ENCODE measurements at regions not wholly inside any gene's neighbourhood (a gene's known extent, or its start where the extent isn't known, plus 50 kb on each side); places are given as distances from the start of the nearest gene placed in this dataset.

DNA sequence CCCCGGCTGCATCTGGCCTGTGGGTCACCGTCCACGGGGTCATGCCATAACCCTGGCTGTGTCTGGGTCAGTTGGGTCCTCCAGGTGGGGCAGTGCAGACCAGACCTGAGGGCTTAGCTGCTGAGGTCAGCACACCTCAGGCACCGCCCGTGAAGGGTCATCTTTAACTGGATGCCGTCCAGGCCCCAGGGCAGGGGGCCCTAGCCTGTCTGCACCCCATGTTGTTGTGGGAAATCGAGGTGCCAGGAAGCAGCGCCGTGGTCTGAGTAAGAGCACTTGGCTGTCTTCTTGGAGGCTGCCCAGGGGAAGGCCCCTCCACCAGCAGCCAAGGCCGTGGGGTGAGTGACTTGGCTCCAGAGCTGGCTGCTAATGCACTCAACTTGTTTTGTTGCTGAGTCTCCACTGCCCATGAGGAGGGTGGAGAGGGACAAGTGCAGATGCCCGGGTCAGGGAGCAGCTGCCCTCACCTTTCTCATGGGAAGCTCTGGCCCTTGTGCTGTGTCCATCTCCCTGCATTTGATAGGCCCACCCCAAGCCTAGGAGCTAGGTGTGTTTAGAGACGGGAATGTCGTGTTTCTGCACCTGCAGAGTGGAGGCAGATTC lies 317.2 kb downstream of the TMEM121 start:
- no peak overlapping the region for H3K4me3 ChIP-seq (ENCODE audit: low read depth, low read length)
- TF ChIP-seq, protein P1, sequence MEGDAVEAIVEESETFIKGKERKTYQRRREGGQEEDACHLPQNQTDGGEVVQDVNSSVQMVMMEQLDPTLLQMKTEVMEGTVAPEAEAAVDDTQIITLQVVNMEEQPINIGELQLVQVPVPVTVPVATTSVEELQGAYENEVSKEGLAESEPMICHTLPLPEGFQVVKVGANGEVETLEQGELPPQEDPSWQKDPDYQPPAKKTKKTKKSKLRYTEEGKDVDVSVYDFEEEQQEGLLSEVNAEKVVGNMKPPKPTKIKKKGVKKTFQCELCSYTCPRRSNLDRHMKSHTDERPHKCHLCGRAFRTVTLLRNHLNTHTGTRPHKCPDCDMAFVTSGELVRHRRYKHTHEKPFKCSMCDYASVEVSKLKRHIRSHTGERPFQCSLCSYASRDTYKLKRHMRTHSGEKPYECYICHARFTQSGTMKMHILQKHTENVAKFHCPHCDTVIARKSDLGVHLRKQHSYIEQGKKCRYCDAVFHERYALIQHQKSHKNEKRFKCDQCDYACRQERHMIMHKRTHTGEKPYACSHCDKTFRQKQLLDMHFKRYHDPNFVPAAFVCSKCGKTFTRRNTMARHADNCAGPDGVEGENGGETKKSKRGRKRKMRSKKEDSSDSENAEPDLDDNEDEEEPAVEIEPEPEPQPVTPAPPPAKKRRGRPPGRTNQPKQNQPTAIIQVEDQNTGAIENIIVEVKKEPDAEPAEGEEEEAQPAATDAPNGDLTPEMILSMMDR (conservative IDR thresholded peaks at IDR 0.05; ENCODE audit: low read depth, low read length): no peak
- DNase-seq (ENCODE audit: low read depth): no peak

DNA sequence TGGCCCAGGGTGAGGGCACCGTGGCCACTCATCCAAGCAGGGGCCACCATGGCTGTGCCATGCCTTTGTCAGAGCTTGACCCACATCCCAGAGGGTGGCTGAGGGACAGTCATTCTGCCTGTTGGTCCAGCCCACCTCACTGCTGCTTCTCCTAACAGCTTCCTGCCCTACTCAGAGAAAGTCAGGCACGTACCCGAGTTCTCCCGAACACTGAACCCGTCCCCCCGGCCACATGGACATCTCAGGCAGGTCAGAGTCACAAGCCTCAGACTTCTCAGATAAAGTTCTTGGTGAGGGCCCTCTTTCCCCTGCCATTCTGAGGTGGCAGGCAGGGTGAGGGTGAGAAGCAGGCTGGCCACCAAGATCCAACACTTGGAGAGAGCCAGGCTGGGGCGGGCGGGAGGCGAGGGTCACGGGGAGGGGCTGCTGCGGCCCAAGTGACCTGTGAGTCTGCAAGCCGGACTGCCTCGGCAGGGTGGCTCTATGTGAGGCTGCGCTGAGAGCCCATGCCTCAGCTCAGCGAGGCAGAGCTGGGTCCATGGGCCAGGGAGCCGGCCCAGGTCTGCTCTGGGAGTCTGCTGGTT lies 317.8 kb downstream of the TMEM121 start:
- TF ChIP-seq, protein P1 (conservative IDR thresholded peaks at IDR 0.05; ENCODE audit: low read depth, low read length): no peak
- H3K4me3 ChIP-seq (ENCODE audit: low read depth, low read length): no peak overlapping the region
- DNase-seq (ENCODE audit: low read depth): no peak

DNA sequence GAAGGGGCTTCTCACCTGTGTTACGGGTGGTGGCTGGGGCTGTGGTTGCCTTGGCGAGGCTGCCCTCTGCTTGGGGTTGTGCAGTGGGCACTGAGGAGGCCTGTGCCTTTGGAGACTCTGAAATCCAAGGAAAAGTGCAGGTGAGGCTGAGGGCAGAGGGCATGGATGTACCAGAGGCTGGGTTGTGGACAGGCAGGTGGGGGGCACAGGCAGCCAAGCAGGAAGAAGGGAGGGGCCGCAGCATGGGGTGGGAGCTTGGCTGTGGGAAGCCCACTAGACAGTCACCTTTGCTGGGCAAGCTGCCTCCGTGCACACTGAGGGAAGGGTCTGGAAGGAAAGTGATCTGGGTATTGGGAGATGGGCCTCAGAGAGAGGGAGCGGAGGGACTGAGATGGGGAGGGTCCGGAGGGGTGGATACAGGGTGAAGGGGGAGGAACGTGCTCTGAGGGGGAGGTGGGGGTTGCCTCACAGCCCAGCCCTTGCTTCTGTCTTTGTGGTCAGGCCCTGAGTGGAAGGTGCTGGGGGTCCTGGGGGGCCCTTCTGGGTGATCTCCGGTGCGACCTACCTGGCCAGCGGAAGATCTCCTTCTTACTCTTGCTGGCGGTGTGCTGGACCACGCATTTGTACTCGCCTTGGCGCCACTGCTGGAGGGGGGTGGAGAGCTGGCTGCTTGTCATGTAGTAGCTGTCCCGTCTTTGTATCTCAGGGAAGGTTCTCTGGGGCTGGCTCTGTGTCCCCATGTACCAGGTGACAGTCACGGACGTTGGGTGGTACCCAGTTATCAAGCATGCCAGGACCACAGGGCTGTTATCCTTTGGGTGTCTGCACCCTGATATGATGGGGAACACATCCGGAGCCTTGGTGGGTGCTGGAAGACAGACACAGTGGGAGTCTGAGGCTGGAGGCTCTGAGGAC lies 318.7 kb downstream of the TMEM121 start:
- TF ChIP-seq, protein P1 (conservative IDR thresholded peaks at IDR 0.05; ENCODE audit: low read depth, low read length): no peak
- H3K4me3 ChIP-seq (ENCODE audit: low read depth, low read length): no peak overlapping the region
- no peak for DNase-seq (ENCODE audit: low read depth)

DNA sequence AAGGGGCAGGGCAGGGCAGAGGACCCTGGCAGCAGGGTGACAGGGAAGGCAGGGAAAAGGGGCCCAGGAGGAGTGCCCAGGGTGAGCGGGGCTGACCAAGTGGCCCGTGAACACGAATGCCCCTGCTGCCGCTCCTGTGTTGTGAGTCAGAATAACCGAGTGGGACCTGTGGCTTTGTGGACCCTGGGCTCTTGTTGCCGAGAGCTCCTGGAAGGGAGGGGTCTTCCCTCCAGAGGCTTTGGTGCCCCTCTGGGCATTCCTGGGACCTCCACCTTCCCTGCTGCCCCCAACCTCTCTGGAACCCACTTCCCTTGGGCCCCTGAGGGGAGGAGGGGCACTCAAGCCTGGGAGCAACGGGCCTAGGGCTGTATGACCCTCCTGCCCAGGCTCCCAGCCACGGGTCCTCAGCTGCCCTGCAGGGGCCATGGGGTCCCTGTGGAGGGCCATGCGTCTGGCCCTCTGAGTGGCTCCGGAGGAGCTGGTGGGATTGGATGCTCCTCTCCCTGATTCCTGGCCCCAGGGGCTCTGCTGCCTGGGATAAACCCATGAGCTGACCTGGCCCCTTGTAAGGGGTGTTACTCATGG lies 319.4 kb downstream of the TMEM121 start:
- DNase-seq (ENCODE audit: low read depth): no peak
- H3K4me3 ChIP-seq (ENCODE audit: low read depth, low read length): no peak overlapping the region
- TF ChIP-seq, protein P1 (conservative IDR thresholded peaks at IDR 0.05; ENCODE audit: low read depth, low read length): no peak

DNA sequence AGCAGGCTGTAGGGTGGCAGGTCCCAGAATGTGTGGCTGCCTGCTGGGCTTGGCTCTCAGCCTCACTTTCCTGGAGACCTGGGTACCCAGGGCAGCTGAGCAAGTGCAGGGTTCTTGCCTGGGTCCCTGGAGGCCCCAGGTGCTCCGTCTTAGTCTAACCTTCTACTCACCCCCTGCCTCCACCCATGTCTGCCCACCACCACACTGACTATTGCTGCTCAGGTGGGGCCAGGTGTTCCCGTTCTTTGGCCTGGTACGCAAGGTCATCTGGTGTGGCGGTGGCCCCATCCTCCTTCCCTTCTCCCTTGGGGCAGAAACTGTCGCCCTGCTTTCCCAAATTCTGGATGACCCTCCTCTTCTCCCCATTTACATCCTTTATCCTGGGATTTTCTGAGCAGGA lies 319.9 kb downstream of the TMEM121 start:
- TF ChIP-seq, protein P1 (conservative IDR thresholded peaks at IDR 0.05; ENCODE audit: low read depth, low read length): no peak
- no peak for DNase-seq (ENCODE audit: low read depth)
- no peak overlapping the region for H3K4me3 ChIP-seq (ENCODE audit: low read depth, low read length)

DNA sequence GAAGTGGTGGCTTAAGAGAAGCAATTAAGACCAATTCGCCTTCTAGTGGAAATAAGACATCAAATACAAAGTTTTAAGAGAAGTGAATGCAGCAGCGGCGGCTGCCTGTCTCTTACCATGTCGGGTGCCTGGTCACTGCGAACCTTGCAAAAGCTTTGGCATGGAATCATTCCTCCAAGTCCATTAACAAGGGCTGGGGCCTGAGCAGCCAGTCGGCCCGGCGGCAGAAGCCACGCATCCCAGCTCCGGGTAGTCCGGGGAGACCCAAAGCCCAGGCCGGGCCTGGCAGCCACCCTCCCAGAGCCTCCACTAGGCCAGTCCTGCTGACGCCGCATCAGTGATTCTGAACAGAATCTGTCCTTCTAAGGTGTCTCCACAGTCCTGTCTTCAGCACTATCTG lies 321.0 kb downstream of the TMEM121 start:
- H3K4me3 ChIP-seq (ENCODE audit: low read depth, low read length): no peak overlapping the region
- TF ChIP-seq, protein P1 (conservative IDR thresholded peaks at IDR 0.05; ENCODE audit: low read depth, low read length): no peak
- no peak for DNase-seq (ENCODE audit: low read depth)
